SW 1271 (cell line): ENCODE measurements at regions not wholly inside any gene's neighbourhood (a gene's known extent, or its start where the extent isn't known, plus 50 kb on each side); places are given as distances from the start of the nearest gene placed in this dataset.
"Not testable (repeated sequence)": the region's sequence is repeated elsewhere in the genome, so short reads cannot be mapped to it uniquely, and the experiment has no call there.

ENCODE experiments used
- DNase-seq, 2 experiments: peaks; one replicate each; lab custom pipeline; 2025; lab: John Stamatoyannopoulos, UW

- DNase-seq = not testable (repeated sequence)
Measured at GRCh38 chr6:163696311-163696710, 281.8 kb downstream of the QKI start.

- no peak for DNase-seq
Measured at GRCh38 chr6:163695414-163695864, 280.9 kb downstream of the QKI start.

- no peak for DNase-seq
Measured at GRCh38 chr6:163694988-163695398, 280.5 kb downstream of the QKI start.

GRCh38 chr6:163694072-163694471, 279.6 kb downstream of the QKI start:
- no peak for DNase-seq

- DNase-seq = no peak
Measured at GRCh38 chr6:163691049-163691448, 276.5 kb downstream of the QKI start.

GRCh38 chr6:163688739-163689362, 274.3 kb downstream of the QKI start:
- DNase-seq = no peak

- no peak for DNase-seq
Measured at GRCh38 chr6:163687075-163687474, 272.6 kb downstream of the QKI start.

GRCh38 chr6:163686301-163686700, 271.8 kb downstream of the QKI start:
- DNase-seq = no peak

GRCh38 chr6:163683105-163683622, 268.6 kb downstream of the QKI start:
- no peak for DNase-seq

- no peak for DNase-seq
Measured at GRCh38 chr6:163679753-163680152, 265.2 kb downstream of the QKI start.

GRCh38 chr6:163679012-163679660, 264.6 kb downstream of the QKI start:
- DNase-seq = no peak

GRCh38 chr6:163675611-163676010, 261.1 kb downstream of the QKI start:
- no peak for DNase-seq

- DNase-seq = no peak
Measured at GRCh38 chr6:163672710-163673109, 258.2 kb downstream of the QKI start.

- no peak for DNase-seq
Measured at GRCh38 chr6:163671791-163672190, 257.3 kb downstream of the QKI start.

- no peak for DNase-seq
Measured at GRCh38 chr6:163671355-163671754, 256.8 kb downstream of the QKI start.

- no peak for DNase-seq
Measured at GRCh38 chr6:163670336-163670735, 255.8 kb downstream of the QKI start.

GRCh38 chr6:163668061-163668426, 253.5 kb downstream of the QKI start:
- no peak for DNase-seq

GRCh38 chr6:163667372-163668060, 253.0 kb downstream of the QKI start:
- no peak for DNase-seq

GRCh38 chr6:163665464-163665863, 250.9 kb downstream of the QKI start:
- no peak for DNase-seq

GRCh38 chr6:163663575-163663974, 249.1 kb downstream of the QKI start:
- no peak for DNase-seq

GRCh38 chr6:163662604-163663225, 248.2 kb downstream of the QKI start:
- no peak for DNase-seq

GRCh38 chr6:163661272-163661671, 246.8 kb downstream of the QKI start:
- no peak for DNase-seq

GRCh38 chr6:163659803-163660202, 245.3 kb downstream of the QKI start:
- no peak for DNase-seq
